HCEC 1CT (cell line): ENCODE measurements at regions not wholly inside any gene's neighbourhood (a gene's known extent, or its start where the extent isn't known, plus 50 kb on each side); places are given as distances from the start of the nearest gene placed in this dataset.
"Not testable (repeated sequence)": the region's sequence is repeated elsewhere in the genome, so short reads cannot be mapped to it uniquely, and the experiment has no call there.

Experiments
- DNase-seq: peaks from one replicate; pipeline ENCODE4 v3.0.0-alpha.2; 2017

- no peak for DNase-seq
Measured at GRCh38 chr12:27133022-27133590, 50.7 kb upstream of the C12orf71 start.

GRCh38 chr12:27140478-27140969 lies 58.1 kb upstream of the C12orf71 start:
- no peak for DNase-seq

GRCh38 chr12:27142101-27142721 lies 59.8 kb upstream of the C12orf71 start:
- peak; percentile 81 for DNase-seq

DNA sequence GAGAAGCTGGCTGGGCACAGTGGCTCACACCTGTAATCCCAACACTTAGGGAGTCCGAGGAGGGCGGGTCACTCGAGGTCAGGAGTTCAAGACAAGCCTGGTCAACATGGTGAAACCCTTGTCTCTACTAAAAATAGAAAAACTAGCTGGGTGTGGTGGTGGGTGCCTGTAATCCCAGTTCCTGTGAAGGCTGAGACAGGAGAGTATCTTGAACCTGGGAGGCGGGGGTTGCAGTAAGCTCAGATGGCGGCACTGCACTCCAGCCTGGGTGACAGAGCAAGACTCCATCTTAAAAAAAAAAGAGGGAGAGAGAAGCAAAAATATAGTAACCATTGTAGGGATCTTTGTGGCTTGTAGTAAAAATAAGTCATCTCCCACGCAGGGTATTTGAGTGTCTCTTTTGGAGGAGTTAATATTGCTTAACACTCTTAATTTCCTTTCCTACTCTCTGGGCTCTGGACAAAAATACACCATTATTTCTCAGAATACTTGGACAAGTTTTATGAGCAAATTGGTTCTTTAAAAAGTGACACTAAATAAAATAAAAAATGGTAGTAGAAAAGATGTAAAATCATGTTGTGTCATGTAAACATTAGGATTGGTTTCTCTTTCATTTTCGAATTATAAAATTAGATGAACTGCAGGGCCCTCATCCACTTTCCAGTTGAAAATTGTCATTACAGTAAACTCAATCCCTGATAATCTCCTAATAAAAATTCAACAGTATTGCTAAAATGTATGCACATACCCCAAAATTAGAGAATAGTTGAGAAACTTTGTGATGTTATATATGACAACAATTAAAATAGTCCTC lies 61.1 kb upstream of the C12orf71 start:
- DNase-seq = no peak

- not testable (repeated sequence) for DNase-seq
Measured at GRCh38 chr12:27145725-27146124, 63.3 kb upstream of the C12orf71 start.

DNA sequence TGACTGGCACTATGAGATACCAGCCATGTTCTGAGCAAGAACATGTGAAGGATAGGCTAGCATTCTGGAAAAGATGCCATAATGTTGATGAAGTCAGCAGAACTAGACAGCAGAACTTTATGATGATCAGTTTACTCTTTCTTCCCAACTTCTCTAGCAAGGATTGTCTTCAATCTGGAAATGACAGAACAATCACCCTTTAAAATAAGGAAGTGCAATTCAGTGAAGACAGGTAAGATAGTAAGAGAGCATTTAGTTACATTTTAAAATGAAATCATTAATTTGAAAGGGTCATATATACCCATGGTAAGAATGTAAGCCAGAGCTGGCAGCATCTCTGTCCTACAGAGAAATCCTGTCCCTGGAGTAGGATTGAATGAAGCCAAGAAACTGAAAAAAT lies 66.0 kb upstream of the C12orf71 start:
- DNase-seq = no peak

- DNase-seq = no peak
Measured at GRCh38 chr12:27148791-27149190, 66.4 kb upstream of the C12orf71 start.

DNA sequence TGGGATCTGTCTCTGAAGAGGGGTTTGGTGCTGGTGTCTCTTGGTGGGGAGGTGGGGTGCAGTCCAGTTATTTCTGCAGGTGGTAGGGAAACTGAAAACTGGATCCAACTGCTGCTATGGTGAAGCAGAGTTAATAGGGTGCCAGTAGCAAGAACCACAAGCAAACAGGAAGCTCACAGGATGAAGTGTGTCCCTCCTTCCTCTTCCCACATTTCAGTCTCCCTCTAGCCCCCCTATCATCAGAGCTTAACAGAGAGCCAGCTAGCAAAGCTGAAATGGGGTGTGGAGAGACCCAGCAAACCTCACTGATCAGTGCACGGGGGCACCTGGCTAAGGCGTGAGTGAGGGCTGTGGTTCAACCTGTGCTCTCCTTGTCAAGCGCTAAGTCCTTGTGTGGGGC lies 69.1 kb upstream of the C12orf71 start:
- no peak for DNase-seq

DNA sequence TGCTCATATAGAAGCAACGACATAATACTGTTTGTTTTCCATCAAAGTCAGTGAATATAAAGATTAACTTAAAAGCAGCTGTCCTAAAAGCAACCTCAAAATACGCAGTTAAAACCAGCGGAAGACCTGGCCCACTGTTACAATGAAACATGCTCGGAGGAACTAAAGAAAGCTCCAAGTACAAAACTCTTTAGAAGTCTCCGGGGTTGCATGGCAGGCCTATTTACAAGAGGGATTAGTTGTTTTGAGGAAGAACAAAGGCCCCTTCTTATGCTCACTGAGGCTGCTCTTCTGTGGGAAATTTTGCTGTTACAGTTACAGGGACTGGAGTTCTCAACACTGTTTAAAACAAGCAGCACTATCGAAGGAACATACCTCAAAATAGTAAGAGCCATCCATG lies 75.9 kb upstream of the C12orf71 start:
- no peak for DNase-seq

DNA sequence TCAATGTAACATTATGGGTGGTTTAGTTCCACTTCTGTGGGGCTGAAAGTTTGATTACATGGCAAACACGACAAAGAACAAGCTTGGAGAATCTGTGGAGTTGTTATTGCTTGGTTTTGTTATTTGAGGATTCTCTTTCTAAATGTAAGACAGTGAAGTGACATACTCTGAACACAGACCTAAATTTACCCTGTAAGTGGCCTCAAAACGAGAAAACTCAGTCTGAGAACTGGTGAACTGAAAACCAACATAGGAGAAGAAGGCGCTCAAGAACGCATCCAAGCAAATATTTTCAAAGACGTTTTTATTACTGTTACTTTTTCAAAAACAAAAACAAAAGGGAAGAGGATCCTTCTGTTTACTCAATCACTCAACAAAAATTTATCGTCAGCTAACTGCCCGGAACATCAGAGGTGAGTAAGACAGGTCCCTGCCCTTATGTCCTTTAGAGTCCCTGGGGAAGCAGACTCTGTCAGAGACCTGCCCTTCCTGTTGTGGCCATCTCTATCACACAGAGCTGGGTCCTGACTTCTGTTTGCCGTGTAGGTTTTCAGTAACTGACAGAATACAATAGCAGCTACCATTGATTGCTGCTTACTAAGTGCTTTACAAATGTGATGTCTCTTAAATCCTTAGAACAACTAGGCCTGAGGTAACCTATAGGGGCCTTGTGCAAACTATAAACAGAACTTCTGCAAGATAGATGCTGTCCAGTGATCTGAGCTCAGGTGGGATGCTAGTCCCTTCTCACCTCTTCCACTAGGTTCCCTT lies 79.3 kb upstream of the C12orf71 start:
- no peak for DNase-seq

- DNase-seq = no peak
Measured at GRCh38 chr12:27162229-27162537, 79.8 kb upstream of the C12orf71 start.

DNA sequence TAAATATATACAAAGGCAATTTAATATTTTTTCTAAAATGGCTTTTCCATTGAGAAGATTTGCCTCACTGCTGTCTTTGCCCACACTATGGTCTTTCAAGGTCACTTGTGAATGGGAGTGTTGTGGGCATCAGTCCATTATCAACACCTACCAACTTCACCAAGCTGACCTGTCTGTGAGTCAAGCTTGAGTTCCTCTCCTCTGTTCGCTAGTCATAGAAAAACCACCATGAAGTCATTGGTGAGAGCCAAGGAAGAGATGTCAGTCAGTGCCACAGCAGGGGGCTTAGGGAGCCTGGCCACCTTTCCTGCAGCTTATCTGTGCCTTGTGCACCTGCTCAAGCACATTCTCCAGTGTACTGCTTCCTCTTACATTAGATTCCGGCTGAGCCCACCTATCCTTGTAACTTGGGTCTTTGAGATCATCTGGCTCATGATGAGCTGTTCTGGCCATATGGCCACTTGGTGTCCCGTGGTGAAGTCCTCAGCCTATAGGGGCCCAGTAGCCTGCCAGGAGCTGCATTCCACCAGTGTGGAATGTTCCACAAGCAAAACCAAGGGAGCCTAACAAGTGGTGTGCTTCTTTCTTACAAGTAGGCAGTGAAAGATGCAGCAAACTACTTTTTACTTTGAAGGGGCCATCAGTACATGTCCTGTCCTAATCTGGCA lies 80.8 kb upstream of the C12orf71 start:
- DNase-seq = peak; percentile 63

DNA sequence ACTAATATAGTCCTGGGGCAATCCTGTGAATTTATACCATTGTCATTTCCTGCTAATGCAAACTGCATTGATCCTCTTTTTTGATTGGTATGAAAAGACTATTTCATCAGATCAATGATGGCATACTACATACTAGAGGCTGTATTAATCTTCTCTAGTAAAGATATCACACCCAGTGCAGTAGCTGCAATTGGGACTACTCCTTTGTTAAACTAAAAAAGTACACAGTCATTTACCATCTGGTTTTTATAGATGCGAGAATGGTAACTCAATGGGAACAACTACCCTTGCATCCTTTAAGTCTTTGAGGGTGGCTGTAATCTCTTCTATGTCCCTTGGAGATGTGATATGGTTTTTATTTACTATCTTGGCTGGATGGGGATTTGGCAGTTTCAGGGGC lies 80.2 kb upstream of the STK38L start:
- no peak for DNase-seq

DNA sequence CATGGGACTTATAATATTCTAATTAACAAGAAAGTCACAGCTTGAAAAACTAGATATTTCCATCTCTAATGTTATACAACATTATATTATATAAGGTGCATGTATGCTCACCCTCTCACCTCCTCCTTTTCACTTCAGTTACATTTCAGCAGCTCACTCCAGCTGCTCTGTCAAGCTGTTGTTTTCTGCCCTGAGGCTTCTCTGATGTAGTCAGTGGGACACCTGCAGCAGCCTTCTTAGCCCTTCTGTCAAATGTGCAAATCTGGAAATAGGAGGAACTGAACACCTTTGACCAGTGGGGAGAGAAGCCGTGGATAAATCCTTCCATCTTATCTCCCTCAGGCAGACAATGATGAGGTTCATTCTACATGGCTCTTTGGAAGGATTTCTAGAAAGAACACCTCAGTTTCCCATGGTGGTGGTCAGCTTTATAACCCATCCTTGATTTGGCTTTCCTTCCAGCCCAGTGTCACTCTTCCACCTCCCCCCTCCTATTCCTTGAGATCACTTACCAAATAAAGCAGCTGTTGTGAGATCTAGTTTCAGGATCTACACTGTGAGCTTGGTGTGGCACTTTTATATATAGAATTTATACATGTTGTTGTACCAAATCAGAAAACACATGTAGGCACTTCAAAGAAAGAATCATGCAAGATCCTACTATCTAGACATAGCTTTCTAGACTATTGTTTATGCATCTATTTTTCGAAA lies 79.6 kb upstream of the STK38L start:
- DNase-seq = no peak

GRCh38 chr12:27165958-27166357 lies 78.1 kb upstream of the STK38L start:
- DNase-seq = not testable (repeated sequence)

DNA sequence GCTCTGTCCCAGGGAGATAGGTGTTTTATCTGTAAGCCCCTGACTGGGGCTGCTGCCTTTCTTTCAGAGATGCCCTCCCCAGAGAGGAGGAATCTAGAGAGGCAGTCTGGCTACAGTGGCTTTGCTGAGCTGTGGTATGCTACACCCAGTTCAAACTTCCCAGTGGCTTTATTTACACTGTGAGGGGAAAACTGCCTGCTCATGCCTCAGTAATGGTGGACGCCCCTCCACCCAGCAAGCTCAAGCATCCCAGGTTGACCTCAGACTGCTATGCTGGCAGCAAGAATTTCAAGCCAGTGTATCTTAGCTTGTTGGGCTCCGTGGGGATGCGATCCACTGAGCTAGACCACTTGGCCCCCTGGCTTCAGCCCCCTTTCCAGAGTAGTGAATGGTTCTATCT lies 72.6 kb upstream of the STK38L start:
- not testable (repeated sequence) for DNase-seq

DNA sequence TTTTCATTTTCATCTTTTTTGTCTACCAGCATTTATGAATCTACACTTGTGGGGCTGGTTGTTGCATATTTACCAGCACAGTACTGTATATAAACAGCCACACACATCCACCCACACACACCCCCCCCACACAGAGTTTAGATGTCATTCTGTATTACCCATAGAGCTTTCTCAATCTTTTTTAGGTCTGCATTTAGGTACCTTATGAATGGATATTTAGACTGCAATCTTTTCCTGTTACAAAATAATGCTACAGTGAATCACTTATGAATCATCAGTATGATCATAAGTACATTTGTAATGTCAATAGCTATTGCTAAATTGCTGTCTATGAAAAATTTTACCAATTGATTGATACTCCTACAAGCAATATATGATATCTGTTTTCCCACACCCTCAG lies 67.3 kb upstream of the STK38L start:
- DNase-seq = peak; percentile 93

DNA sequence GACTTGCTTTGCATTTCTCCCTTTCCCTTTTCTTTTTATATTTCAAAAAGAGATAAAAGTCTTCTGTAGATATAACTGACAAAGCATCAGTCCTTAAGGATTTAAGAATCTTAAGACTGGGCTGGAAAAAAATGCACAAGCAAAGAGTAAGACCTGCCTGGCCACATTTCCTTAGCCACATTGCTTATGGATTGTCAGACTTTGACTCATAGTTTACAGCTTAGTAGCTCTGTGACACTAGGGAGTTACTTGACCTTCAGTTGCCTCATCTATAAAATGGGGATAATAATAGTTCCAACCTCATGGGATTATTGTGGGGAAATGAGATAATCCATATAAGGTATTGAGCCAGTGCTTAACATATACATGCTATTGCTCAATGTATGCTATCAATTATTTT lies 66.4 kb upstream of the STK38L start:
- peak; percentile 90 for DNase-seq

DNA sequence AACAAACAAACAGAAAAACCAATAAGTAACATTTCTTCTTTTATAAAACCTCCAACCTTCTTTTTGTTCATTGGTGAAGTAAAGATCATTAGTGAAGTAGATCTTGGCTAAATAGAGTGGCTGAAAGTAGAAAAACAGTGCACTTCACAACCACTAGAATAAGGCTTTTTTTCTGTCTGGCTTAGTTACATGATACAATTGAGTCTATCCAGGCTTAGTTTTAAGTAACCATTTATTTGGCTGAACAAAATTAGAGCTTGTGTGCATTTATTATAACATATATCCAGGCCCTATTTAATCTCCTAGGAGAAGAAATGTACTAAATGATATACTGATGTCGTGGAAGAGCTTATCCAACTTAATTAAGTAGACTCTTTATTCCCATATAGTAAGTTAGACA lies 65.8 kb upstream of the STK38L start:
- no peak for DNase-seq

DNA sequence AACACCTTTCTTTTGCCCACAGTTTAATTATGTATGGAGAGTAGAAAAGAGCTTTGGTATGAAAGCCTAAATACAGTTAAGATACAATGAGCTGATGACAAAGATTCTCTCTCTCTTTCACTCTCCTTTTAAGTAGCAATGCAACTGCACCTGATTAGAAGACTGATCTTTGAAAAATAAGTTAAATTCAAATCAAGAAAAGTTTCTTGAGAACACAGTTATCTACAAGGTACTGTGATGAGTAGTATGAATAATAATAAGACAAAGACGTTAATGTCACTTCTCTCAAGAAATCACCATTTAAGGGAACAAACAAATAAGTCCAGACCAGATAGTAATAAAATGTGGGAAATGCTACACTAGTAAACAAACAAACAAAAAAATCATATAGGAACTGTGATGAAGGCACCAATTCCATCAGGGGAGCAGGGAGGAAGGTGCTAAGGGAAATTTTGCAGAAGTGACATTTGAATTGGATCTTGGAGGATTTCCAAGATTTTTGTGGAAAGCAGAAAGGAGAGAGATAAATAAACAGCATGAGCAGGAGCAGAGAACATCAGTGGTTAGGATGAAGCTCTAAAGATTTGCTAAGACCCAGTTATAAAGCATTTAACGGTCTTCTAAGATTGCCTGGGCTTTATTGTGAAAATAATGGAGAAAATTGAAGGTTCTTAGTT lies 65.2 kb upstream of the STK38L start:
- DNase-seq = peak; percentile 48

GRCh38 chr12:27179400-27180214 lies 64.5 kb upstream of the STK38L start:
- DNase-seq = peak; percentile 96
